Panc1 (cell line): ENCODE measurements at regions not wholly inside any gene's neighbourhood (a gene's known extent, or its start where the extent isn't known, plus 50 kb on each side); places are given as distances from the start of the nearest gene placed in this dataset.

ENCODE experiments used
- REST ChIP-seq, 2 experiments: IDR thresholded peaks; 2 replicates each; pipeline ENCODE4 v1.6.1; 2011 to 2012; ENCODE audit warnings: low read depth in 2 of 2, control low read depth in 1 of 2, low read length in 1 of 2, mild to moderate bottlenecking in 1 of 2, moderate library complexity in 1 of 2; ENCODE audit not compliant: insufficient read depth in 1 of 2
- SIN3A ChIP-seq: IDR thresholded peaks from 2 replicates; pipeline ENCODE4 v1.6.1; 2012; ENCODE audit warnings: low read depth, mild to moderate bottlenecking, low read length, moderate library complexity, borderline replicate concordance; ENCODE audit not compliant: insufficient read depth
- TF ChIP-seq, protein P1 (sequence below): fragments of 450-650 bp; IDR thresholded peaks from 2 replicates; pipeline ENCODE4 v1.5.1; 2017; ENCODE audit warnings: mild to moderate bottlenecking

GRCh38 chr15:70306081-70306480, 208.4 kb upstream of the TLE3 start:
- TF ChIP-seq, protein P1, sequence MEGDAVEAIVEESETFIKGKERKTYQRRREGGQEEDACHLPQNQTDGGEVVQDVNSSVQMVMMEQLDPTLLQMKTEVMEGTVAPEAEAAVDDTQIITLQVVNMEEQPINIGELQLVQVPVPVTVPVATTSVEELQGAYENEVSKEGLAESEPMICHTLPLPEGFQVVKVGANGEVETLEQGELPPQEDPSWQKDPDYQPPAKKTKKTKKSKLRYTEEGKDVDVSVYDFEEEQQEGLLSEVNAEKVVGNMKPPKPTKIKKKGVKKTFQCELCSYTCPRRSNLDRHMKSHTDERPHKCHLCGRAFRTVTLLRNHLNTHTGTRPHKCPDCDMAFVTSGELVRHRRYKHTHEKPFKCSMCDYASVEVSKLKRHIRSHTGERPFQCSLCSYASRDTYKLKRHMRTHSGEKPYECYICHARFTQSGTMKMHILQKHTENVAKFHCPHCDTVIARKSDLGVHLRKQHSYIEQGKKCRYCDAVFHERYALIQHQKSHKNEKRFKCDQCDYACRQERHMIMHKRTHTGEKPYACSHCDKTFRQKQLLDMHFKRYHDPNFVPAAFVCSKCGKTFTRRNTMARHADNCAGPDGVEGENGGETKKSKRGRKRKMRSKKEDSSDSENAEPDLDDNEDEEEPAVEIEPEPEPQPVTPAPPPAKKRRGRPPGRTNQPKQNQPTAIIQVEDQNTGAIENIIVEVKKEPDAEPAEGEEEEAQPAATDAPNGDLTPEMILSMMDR: no peak
- TF ChIP-seq REST (IDR thresholded peaks at IDR 0.05; ENCODE audit: insufficient read depth in 1 of 2, low read depth in 2 of 2, low read length in 1 of 2) (no peak), SIN3A (no peak)
